PFSK-1 (cell line): ENCODE measurements at regions not wholly inside any gene's neighbourhood (a gene's known extent, or its start where the extent isn't known, plus 50 kb on each side); places are given as distances from the start of the nearest gene placed in this dataset.

Experiments used
- FOXP2 ChIP-seq: optimal IDR thresholded peaks from 2 replicates; pipeline ENCODE3; 2011; ENCODE audit warnings: borderline replicate concordance, control low read depth, inconsistent platforms; ENCODE audit not compliant: insufficient read depth; ENCODE audit errors: extremely low read length, extremely low read depth
- POLR2AphosphoS5 ChIP-seq: IDR thresholded peaks from 2 replicates; pipeline ENCODE4 v1.6.1; 2012; ENCODE audit warnings: low read depth, mild to moderate bottlenecking, control low read depth, low read length, moderate library complexity
- REST ChIP-seq, 2 experiments: IDR thresholded peaks; 2 replicates each; pipeline versions ENCODE4 v1.6.1 to v1.8.0; 2011 to 2012; ENCODE audit warnings: low read depth in 2 of 2, low read length in 2 of 2, control low read depth in 1 of 2, inconsistent platforms in 1 of 2, mild to moderate bottlenecking in 1 of 2, moderate library complexity in 1 of 2; ENCODE audit not compliant: insufficient read depth in 1 of 2
- SIN3A ChIP-seq: IDR thresholded peaks from 2 replicates; pipeline ENCODE4 v1.6.1; 2012; ENCODE audit warnings: mild to moderate bottlenecking, low read length, moderate library complexity, borderline replicate concordance; ENCODE audit not compliant: insufficient read depth
- TAF1 ChIP-seq: IDR thresholded peaks from 2 replicates; pipeline ENCODE4 v1.6.1; 2012; ENCODE audit warnings: low read length, control low read depth, borderline replicate concordance; ENCODE audit not compliant: insufficient read depth

DNA sequence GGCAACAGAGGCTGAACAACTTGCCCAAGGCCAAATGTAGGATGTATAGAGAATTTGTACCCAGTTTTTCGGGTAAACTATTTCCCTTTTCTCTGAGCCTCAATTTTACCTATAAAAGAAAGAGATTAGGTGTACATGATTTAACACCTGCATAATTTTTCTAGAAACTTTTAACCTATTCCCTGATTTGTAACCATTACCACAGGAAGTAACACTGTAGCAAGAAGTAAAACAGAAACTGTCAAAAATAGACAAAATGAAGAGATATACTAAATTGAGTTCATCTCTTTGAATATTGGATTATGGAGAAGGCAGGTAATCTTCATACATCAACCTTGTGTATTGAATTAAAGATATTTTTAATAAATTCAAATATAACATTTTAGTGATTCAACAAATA, 136.2 kb downstream of the ZC3H11B start:
- TF ChIP-seq TAF1: no peak
- TF ChIP-seq SIN3A: no peak
- no peak for TF ChIP-seq POLR2AphosphoS5
- TF ChIP-seq FOXP2: no peak
- TF ChIP-seq REST (IDR thresholded peaks at IDR 0.05; ENCODE audit: insufficient read depth in 1 of 2, low read depth in 2 of 2, low read length in 2 of 2): no peak

DNA sequence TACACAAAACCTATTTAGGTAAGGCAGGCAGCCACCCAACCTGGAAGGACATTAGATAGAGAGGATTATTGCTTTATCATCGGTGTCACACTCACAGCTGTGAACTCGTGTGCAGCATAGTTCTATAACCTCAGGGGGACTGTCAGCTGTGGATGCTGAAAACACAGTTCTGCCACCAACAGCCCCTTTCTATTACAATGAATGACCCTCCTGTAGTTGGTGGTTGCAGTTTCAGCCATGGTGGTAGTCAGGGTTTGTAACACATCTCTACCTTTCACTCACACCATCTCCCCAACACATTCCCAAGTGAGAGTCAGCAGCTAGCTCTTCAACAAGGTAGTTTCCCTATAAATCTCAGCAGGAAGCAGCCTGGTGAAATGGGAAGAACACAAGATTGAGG, 136.8 kb downstream of the ZC3H11B start:
- TF ChIP-seq REST (IDR thresholded peaks at IDR 0.05; ENCODE audit: insufficient read depth in 1 of 2, low read depth in 2 of 2, low read length in 2 of 2): no peak

DNA sequence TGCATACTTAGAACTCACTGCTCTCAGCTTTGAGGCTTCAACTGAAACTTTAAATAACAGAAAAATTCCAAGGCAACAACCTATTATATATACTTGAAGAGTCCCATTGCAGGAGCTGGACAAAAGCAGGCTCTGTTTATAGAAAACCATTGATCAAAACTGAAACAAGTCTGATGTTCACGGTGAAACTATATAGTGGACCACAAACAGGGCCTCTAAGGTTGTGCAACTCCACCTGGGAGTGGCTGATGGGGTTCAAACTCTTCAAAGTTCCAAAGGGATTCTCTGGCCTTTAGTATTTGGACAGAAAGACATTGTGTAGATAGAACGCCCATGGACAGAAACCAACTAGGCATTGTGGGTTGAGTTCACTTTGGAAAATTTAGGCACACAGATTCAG, 140.3 kb downstream of the ZC3H11B start:
- TF ChIP-seq POLR2AphosphoS5 (no peak), TAF1 (no peak), FOXP2 (no peak), SIN3A (no peak), REST (IDR thresholded peaks at IDR 0.05; ENCODE audit: insufficient read depth in 1 of 2, low read depth in 2 of 2, low read length in 2 of 2) (no peak)

- TF ChIP-seq TAF1 (no peak), FOXP2 (no peak), POLR2AphosphoS5 (no peak), SIN3A (no peak), REST (IDR thresholded peaks at IDR 0.05; ENCODE audit: insufficient read depth in 1 of 2, low read depth in 2 of 2, low read length in 2 of 2) (no peak)
Measured at GRCh38 chr1:219467524-219467923, 145.4 kb downstream of the ZC3H11B start.

DNA sequence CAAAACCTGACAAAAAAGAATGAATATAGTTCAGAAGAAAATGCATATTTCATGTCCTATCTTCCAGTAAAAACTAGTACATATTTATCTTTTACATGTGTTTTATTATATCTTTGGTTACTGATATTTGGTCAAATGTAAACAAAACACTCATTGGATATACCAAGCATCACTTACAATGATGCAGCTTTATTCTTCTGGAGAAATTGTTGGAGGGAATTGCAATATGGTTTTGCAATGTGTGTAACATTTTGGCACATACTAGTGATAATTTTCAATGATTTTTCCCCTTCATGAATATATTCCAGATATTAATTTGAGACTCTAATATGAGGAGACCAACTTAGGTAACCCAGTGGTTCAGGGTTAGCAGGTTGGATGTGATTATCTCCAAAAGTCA, 146.1 kb downstream of the ZC3H11B start:
- TF ChIP-seq POLR2AphosphoS5 (no peak), SIN3A (no peak), FOXP2 (no peak), TAF1 (no peak), REST (IDR thresholded peaks at IDR 0.05; ENCODE audit: insufficient read depth in 1 of 2, low read depth in 2 of 2, low read length in 2 of 2) (no peak)
